Erythroblast (primary cell): ENCODE measurements at regions not wholly inside any gene's neighbourhood (a gene's known extent, or its start where the extent isn't known, plus 50 kb on each side); places are given as distances from the start of the nearest gene placed in this dataset.

Source experiments
- GATA1 ChIP-seq: IDR thresholded peaks from 2 replicates; pipeline ENCODE4 v1.6.1; 2011; ENCODE audit warnings: low read depth, mild to moderate bottlenecking, control low read depth, low read length, moderate library complexity
- POLR2A ChIP-seq: IDR thresholded peaks from 2 replicates; pipeline ENCODE4 v1.6.1; 2011; ENCODE audit warnings: mild to moderate bottlenecking, low read length

GRCh38 chr1:99083338-99083737 is 78.7 kb upstream of the PLPPR5 start:
- no peak for TF ChIP-seq POLR2A
- TF ChIP-seq GATA1, result no peak
